ENCODE measurements at regions not wholly inside any gene's neighbourhood (a gene's known extent, or its start where the extent isn't known, plus 50 kb on each side); places are given as distances from the start of the nearest gene placed in this dataset.

DNA sequence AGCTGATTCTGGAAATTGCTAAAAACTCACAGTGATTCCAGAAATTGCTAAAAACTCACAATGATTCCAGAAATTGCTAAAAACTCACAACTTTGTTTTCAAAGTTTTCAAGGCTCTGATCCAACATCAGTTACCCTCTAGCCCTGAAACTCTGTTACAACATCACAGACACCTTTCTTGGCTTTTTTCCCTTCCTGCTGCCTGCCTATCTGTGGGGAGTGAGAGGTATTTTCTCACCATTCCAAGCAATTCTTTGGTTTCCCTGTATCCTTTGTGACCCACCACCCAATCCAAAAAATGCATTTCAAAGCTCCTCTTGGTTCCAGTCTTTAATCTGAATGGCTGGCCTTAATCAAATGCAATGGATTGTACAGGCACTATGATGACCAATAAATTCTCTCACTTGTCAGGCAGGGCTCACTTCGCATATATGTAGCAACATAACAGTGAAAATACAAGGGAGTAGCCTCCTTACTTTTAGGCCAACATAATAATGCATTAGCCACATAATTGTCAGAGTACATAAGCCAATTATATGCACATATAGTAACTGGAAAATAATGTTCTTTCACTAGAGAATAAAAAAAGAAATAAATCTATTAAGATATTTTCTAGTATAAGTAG lies 1139.0 kb downstream of the ROBO2 start:
- TF ChIP-seq, protein P1, sequence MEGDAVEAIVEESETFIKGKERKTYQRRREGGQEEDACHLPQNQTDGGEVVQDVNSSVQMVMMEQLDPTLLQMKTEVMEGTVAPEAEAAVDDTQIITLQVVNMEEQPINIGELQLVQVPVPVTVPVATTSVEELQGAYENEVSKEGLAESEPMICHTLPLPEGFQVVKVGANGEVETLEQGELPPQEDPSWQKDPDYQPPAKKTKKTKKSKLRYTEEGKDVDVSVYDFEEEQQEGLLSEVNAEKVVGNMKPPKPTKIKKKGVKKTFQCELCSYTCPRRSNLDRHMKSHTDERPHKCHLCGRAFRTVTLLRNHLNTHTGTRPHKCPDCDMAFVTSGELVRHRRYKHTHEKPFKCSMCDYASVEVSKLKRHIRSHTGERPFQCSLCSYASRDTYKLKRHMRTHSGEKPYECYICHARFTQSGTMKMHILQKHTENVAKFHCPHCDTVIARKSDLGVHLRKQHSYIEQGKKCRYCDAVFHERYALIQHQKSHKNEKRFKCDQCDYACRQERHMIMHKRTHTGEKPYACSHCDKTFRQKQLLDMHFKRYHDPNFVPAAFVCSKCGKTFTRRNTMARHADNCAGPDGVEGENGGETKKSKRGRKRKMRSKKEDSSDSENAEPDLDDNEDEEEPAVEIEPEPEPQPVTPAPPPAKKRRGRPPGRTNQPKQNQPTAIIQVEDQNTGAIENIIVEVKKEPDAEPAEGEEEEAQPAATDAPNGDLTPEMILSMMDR (IDR thresholded peaks at IDR 0.05 in 8 of 11, conservative IDR thresholded peaks at IDR 0.05 in 3 of 11): no peak
- TF ChIP-seq POLR2A (IDR thresholded peaks at IDR 0.05): no peak
- no peak for TF ChIP-seq POLR2AphosphoS5 (IDR thresholded peaks at IDR 0.05)
